Calu3 (cell line): ENCODE measurements at regions not wholly inside any gene's neighbourhood (a gene's known extent, or its start where the extent isn't known, plus 50 kb on each side); places are given as distances from the start of the nearest gene placed in this dataset.

Experiments used
- BruUV-seq: library from RNA; stranded (reverse); fragments of 400-500 nt; replicated peaks from 2 replicates; lab custom pipeline; 2021; lab: Mats Ljungman, UMichigan
- CTCF ChIA-PET: fragments of 300-600 bp; sonication (Branson Sonifier 250); formaldehyde crosslinking; loops from one replicate; lab custom pipeline; 2022; ENCODE audit warnings: antibody characterized with exemption; lab: Charles Lee
- DNase-seq: peaks from one replicate; pipeline ENCODE4 v3.0.0; 2022
- H3K27ac Mint-ChIP-seq: one replicate; pipeline ENCODE4 v1.8.0; 2022; ENCODE audit warnings: mixed read lengths; ENCODE audit not compliant: unreplicated experiment
- H3K27me3 Mint-ChIP-seq: one replicate; pipeline ENCODE4 v1.8.0; 2022; ENCODE audit warnings: mixed read lengths; ENCODE audit not compliant: unreplicated experiment
- H3K36me3 Mint-ChIP-seq: one replicate; pipeline ENCODE4 v1.8.0; 2022; ENCODE audit warnings: mild to moderate bottlenecking, moderate library complexity, mixed read lengths; ENCODE audit not compliant: insufficient read depth, unreplicated experiment
- H3K4me1 Mint-ChIP-seq: one replicate; pipeline ENCODE4 v1.8.0; 2022; ENCODE audit warnings: mild to moderate bottlenecking, low read depth, mixed read lengths; ENCODE audit not compliant: unreplicated experiment
- H3K4me3 Mint-ChIP-seq: one replicate; pipeline ENCODE4 v1.8.0; 2022; ENCODE audit warnings: mild to moderate bottlenecking, low read depth, moderate library complexity, mixed read lengths; ENCODE audit not compliant: unreplicated experiment
- H3K9me3 Mint-ChIP-seq: one replicate; pipeline ENCODE4 v1.8.0; 2022; ENCODE audit warnings: low read depth, mixed read lengths; ENCODE audit not compliant: unreplicated experiment
- CTCF ChIP-seq: fragments of 200-600 bp; IDR thresholded peaks from one replicate; pipeline ENCODE4 v1.8.0; 2022; ENCODE audit warnings: antibody characterized with exemption; ENCODE audit not compliant: unreplicated experiment
- intact Hi-C: fragments of 100-400 bp; cut with micrococcal nuclease; formaldehyde crosslinking; loops from one replicate; pipeline ENCODE4 v1.10.0; 2022; ENCODE audit not compliant: unreplicated experiment

DNA sequence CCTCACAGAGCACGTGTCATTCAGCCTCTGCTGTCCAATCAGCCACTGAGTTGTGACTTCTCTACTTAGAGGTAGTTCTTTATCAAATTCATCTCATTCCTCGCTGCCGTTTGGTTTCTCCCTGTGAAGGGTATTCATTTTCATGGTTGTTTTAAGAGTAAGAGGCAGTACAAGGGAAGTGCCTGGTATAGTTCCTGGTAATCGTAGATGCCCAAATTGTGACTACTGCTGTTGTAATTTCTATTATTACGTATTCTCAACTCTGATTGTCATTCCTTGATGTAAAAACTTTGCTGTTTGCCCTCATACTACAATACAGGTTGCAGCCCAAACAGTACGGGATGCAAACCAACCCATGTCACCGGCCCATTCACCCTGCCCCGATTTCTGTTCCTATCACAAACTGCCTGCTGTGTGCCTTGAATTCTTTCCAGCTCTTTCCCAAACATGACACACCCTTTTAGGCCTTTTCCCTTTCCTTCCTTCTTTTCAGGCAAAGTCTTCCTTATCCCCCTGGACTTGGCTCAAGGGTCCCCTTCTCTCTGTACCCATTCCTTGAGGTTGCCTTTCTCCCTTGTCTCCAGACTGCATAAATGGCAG, 93.0 kb downstream of the SLC25A47 start:
- intact Hi-C loops: no loop called here
- TF ChIP-seq CTCF: no peak
- Mint-ChIP-seq H3K36me3 (peaks cover 10% of the 10 kb centered on the region), H3K4me1 (peaks cover 9% of the 10 kb centered on the region), H3K9me3 (no peaks in the 10 kb centered on the region), H3K4me3 (no peak overlapping the region), H3K27ac (no peak overlapping the region), H3K27me3 (no peaks in the 10 kb centered on the region)
- no peak for DNase-seq
- no TSS peak for BruUV-seq
- CTCF ChIA-PET: no interaction called here

GRCh38 chr14:100416921-100417860, 94.1 kb downstream of the SLC25A47 start:
- intact Hi-C loops: no loop called here
- no peak overlapping the region for H3K4me3 Mint-ChIP-seq
- peaks cover 9% of the 10 kb centered on the region for H3K4me1 Mint-ChIP-seq
- H3K27me3 Mint-ChIP-seq: no peaks in the 10 kb centered on the region
- no TSS peak for BruUV-seq
- peak; percentile 77 for DNase-seq
- no peak overlapping the region for H3K27ac Mint-ChIP-seq
- TF ChIP-seq CTCF: peak; percentile 50
- CTCF ChIA-PET: interaction anchor here (0.7 to 1.5 kb wide), 10 partner anchors 10 to 1271 kb away, joined by 3 to 40 read pairs (median 4); no protein-coding TSS in a partner anchor
- no peaks in the 10 kb centered on the region for H3K9me3 Mint-ChIP-seq
- peaks cover 6% of the 10 kb centered on the region for H3K36me3 Mint-ChIP-seq

DNA sequence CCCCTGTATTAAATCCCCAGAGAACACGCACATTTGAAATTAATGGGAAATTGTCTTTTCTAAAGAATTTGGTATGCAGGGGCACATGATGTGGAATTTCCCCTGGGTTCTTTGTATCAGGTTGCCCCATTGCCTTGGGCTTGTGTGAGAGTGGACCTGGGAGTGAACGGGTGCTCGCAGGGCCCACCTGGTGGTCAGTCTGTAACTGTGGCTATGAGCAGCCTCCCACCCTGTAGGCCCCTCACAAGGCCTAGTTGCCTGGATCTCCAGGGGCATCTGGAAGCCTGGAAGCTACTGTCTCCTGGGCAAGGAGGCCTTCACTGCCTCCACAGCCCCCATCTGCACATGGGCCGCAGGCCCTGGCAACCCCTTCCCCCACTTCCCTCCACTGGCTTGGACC, 96.7 kb downstream of the SLC25A47 start:
- intact Hi-C loops: no loop called here
- Mint-ChIP-seq H3K27ac (no peak overlapping the region), H3K4me3 (no peak overlapping the region), H3K36me3 (peaks cover 4% of the 10 kb centered on the region), H3K4me1 (peaks cover 14% of the 10 kb centered on the region), H3K9me3 (no peaks in the 10 kb centered on the region), H3K27me3 (no peaks in the 10 kb centered on the region)
- CTCF ChIA-PET: no interaction called here
- no peak for DNase-seq
- BruUV-seq: no TSS peak
- no peak for TF ChIP-seq CTCF

DNA sequence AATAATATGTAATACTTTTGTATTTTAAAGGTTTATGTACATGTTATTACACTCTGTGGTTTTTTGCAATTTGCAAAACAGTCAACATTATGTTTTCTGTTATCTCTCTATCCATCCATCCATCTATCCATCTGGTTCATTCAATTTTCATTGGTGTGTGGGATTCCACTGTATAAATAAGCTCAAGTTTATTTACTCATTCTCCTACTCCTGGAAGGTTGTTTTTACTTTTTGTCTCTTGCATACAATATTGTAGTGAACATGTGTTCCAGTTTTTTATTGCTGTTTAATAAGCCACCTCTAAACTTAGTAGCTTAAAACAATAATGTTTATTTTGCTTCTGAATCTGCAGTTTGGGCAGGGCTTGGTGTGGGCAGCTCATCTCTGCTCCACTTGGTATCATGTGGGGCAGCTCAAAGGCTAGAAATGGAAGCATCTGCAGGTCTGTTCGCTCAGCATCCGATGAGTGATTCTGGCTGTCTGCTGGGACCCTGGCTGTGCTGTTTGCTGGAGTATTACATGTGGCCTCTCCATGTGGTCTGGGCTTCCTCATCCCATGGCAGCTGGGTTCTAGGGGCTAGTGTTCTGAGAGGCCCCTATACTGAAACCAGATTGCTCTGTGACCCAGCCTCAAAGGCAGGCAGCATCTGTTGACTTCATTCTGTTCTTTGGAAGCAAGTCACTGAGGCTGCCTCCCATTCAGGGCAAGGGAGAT, 98.8 kb downstream of the SLC25A47 start:
- Mint-ChIP-seq H3K27me3 (no peaks in the 10 kb centered on the region), H3K4me1 (peaks cover 10% of the 10 kb centered on the region), H3K36me3 (no peaks in the 10 kb centered on the region)

More for the DNA sequence above, 98.8 kb downstream of the SLC25A47 start:
- CTCF ChIA-PET: no interaction called here
- H3K9me3 Mint-ChIP-seq: no peaks in the 10 kb centered on the region
- DNase-seq: no peak
- no TSS peak for BruUV-seq
- H3K27ac Mint-ChIP-seq: no peak overlapping the region
- no peak for TF ChIP-seq CTCF
- intact Hi-C loops: no loop called here
- no peak overlapping the region for H3K4me3 Mint-ChIP-seq
